DOHH2 (cell line): ENCODE measurements at regions not wholly inside any gene's neighbourhood (a gene's known extent, or its start where the extent isn't known, plus 50 kb on each side); places are given as distances from the start of the nearest gene placed in this dataset.
"Not testable (repeated sequence)": the region's sequence is repeated elsewhere in the genome, so short reads cannot be mapped to it uniquely, and the experiment has no call there.

Source experiments
- H3F3A ChIP-seq: fragments of 200-600 bp; sonication (generic), shearing (Covaris generic); 2 replicates; pipeline ENCODE4 v1.6.0; 2016; ENCODE audit warnings: antibody characterized with exemption, mild to moderate bottlenecking; ENCODE audit not compliant: control insufficient read depth, insufficient read depth
- H3K27ac ChIP-seq: fragments of 200-600 bp; sonication (generic); 2 replicates; pipeline ENCODE4 v1.5.1; 2014; ENCODE audit warnings: low read depth, mild to moderate bottlenecking, low read length, moderate library complexity
- H3K27me3 ChIP-seq: fragments of 200-600 bp; sonication (generic); 2 replicates; pipeline ENCODE4 v1.6.1; 2014; ENCODE audit warnings: mild to moderate bottlenecking, low read length, mixed read lengths; ENCODE audit not compliant: control insufficient read depth
- H3K36me3 ChIP-seq: fragments of 200-600 bp; sonication (generic); 2 replicates; pipeline ENCODE4 v1.6.1; 2014; ENCODE audit warnings: mild to moderate bottlenecking, low read length, moderate library complexity, mixed read lengths; ENCODE audit not compliant: control insufficient read depth
- H3K4me1 ChIP-seq: fragments of 200-600 bp; sonication (generic); 2 replicates; pipeline ENCODE4 v1.6.1; 2014; ENCODE audit warnings: mild to moderate bottlenecking, low read length, mixed read lengths; ENCODE audit not compliant: control insufficient read depth
- H3K4me2 ChIP-seq: fragments of 200-600 bp; sonication (generic); 2 replicates; pipeline ENCODE4 v1.6.0; 2014; ENCODE audit warnings: mild to moderate bottlenecking, low read length, moderate library complexity
- H3K4me3 ChIP-seq: fragments of 200-600 bp; sonication (generic); 2 replicates; pipeline ENCODE4 v1.5.1; 2014; ENCODE audit warnings: mild to moderate bottlenecking, low read length, mixed read lengths
- H3K79me2 ChIP-seq: fragments of 200-600 bp; sonication (generic); 2 replicates; pipeline ENCODE4 v1.6.1; 2014; ENCODE audit warnings: mild to moderate bottlenecking, low read length, mixed read lengths; ENCODE audit not compliant: control insufficient read depth
- H3K9me2 ChIP-seq: fragments of 200-600 bp; sonication (generic); replicated peaks from 2 replicates; pipeline ENCODE4 v1.6.1; 2014; ENCODE audit warnings: mild to moderate bottlenecking, low read length, mixed read lengths; ENCODE audit not compliant: control insufficient read depth
- H3K9me3 ChIP-seq: fragments of 200-600 bp; sonication (generic); 2 replicates; pipeline ENCODE4 v1.6.1; 2014; ENCODE audit warnings: antibody characterized with exemption, low read length, mixed read lengths; ENCODE audit not compliant: control insufficient read depth, insufficient read depth
- H4K20me1 ChIP-seq: fragments of 200-600 bp; sonication (generic); 2 replicates; pipeline ENCODE4 v1.6.0; 2014; ENCODE audit warnings: low read depth, mild to moderate bottlenecking, antibody characterized with exemption, low read length, moderate library complexity; ENCODE audit not compliant: control insufficient read depth, insufficient read depth

GRCh38 chr2:90359344-90359743 is 1667.9 kb downstream of the RPIA start:
- not testable (repeated sequence) for H3F3A ChIP-seq, H3K9me3 ChIP-seq, H3K79me2 ChIP-seq, H4K20me1 ChIP-seq, H3K27ac ChIP-seq, H3K27me3 ChIP-seq, H3K4me1 ChIP-seq, H3K4me2 ChIP-seq, H3K4me3 ChIP-seq, H3K36me3 ChIP-seq, H3K9me2 ChIP-seq

- not testable (repeated sequence) for H4K20me1 ChIP-seq, H3K9me3 ChIP-seq, H3K4me3 ChIP-seq, H3F3A ChIP-seq, H3K27ac ChIP-seq, H3K79me2 ChIP-seq, H3K36me3 ChIP-seq, H3K4me2 ChIP-seq, H3K27me3 ChIP-seq, H3K4me1 ChIP-seq, H3K9me2 ChIP-seq
Observed at GRCh38 chr2:90359887-90360730, 1668.6 kb downstream of the RPIA start.

GRCh38 chr2:90360731-90361035 is 1669.2 kb downstream of the RPIA start:
- not testable (repeated sequence) for H3K4me2 ChIP-seq, H3F3A ChIP-seq, H3K36me3 ChIP-seq, H3K27me3 ChIP-seq, H3K9me2 ChIP-seq, H3K79me2 ChIP-seq, H4K20me1 ChIP-seq, H3K9me3 ChIP-seq, H3K4me1 ChIP-seq, H3K4me3 ChIP-seq, H3K27ac ChIP-seq
